ENCODE measurements at regions not wholly inside any gene's neighbourhood (a gene's known extent, or its start where the extent isn't known, plus 50 kb on each side); places are given as distances from the start of the nearest gene placed in this dataset.

DNA sequence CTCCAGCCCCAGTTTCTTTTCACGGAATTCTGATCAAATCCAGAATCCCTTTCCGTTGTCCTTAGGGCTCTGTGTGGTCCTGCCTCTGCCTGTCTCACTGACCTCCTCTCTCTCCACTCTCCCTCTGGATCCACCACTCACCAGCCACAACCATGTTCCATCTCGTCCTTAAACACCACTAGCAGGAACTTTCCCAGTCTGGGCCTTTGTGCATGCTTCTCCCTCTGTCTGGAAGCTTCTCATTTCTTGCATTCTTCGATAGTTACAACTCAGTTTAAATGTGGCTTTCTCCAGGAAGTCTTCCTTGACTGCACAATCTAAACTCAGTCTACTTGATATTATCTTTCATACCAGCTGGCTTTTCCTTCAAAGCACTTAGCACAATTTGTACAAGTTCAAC, 117.7 kb upstream of the MSX2 start:
- no peak for DNase-seq
- H3K27me3 Mint-ChIP-seq (ENCODE audit: insufficient read depth), result peaks cover 5% of the 10 kb centered on the region
- peaks cover 57% of the 10 kb centered on the region for H3K9me3 Mint-ChIP-seq
- H3K36me3 Mint-ChIP-seq (ENCODE audit: low read depth), result no peaks in the 10 kb centered on the region
- H3K4me1 Mint-ChIP-seq (ENCODE audit: low read depth), result no peaks in the 10 kb centered on the region
- H3K27ac Mint-ChIP-seq, result no peak overlapping the region
- H3K4me3 Mint-ChIP-seq, result no peak overlapping the region
- TF ChIP-seq, protein P1, sequence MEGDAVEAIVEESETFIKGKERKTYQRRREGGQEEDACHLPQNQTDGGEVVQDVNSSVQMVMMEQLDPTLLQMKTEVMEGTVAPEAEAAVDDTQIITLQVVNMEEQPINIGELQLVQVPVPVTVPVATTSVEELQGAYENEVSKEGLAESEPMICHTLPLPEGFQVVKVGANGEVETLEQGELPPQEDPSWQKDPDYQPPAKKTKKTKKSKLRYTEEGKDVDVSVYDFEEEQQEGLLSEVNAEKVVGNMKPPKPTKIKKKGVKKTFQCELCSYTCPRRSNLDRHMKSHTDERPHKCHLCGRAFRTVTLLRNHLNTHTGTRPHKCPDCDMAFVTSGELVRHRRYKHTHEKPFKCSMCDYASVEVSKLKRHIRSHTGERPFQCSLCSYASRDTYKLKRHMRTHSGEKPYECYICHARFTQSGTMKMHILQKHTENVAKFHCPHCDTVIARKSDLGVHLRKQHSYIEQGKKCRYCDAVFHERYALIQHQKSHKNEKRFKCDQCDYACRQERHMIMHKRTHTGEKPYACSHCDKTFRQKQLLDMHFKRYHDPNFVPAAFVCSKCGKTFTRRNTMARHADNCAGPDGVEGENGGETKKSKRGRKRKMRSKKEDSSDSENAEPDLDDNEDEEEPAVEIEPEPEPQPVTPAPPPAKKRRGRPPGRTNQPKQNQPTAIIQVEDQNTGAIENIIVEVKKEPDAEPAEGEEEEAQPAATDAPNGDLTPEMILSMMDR (IDR thresholded peaks at IDR 0.05), result no peak

DNA sequence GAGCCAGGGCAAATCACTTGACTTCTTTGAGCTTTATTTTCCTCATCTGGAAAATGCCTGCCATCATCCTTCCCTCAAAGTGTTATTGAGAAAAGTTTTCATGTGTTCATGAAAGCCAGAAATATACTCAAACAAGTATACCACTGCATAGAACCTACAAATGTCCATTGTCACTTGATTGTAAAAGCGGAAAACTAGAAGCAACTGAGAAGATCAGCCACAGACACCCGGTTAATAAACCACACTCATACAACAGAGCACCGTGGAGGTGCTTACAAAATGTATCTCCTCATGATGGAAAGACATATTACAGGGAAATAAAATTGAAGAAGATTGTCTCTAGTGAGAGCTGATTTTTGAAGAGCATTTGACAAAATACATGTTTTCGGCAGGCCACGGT, 117.2 kb upstream of the MSX2 start:
- H3K27ac Mint-ChIP-seq, result no peak overlapping the region
- peaks cover 62% of the 10 kb centered on the region for H3K9me3 Mint-ChIP-seq
- TF ChIP-seq, protein P1 (IDR thresholded peaks at IDR 0.05), result no peak
- no peak overlapping the region for H3K4me3 Mint-ChIP-seq
- H3K36me3 Mint-ChIP-seq (ENCODE audit: low read depth), result no peaks in the 10 kb centered on the region
- DNase-seq, result no peak
- peaks cover 5% of the 10 kb centered on the region for H3K27me3 Mint-ChIP-seq (ENCODE audit: insufficient read depth)
- no peaks in the 10 kb centered on the region for H3K4me1 Mint-ChIP-seq (ENCODE audit: low read depth)

- peaks cover 64% of the 10 kb centered on the region for H3K9me3 Mint-ChIP-seq
- no peaks in the 10 kb centered on the region for H3K4me1 Mint-ChIP-seq (ENCODE audit: low read depth)
- H3K27ac Mint-ChIP-seq, result no peak overlapping the region
- H3K4me3 Mint-ChIP-seq, result no peak overlapping the region
- TF ChIP-seq, protein P1 (IDR thresholded peaks at IDR 0.05), result no peak
- DNase-seq, result no peak
- peaks cover 5% of the 10 kb centered on the region for H3K27me3 Mint-ChIP-seq (ENCODE audit: insufficient read depth)
- no peaks in the 10 kb centered on the region for H3K36me3 Mint-ChIP-seq (ENCODE audit: low read depth)
Observed at GRCh38 chr5:174607916-174608315, 116.5 kb upstream of the MSX2 start.

DNA sequence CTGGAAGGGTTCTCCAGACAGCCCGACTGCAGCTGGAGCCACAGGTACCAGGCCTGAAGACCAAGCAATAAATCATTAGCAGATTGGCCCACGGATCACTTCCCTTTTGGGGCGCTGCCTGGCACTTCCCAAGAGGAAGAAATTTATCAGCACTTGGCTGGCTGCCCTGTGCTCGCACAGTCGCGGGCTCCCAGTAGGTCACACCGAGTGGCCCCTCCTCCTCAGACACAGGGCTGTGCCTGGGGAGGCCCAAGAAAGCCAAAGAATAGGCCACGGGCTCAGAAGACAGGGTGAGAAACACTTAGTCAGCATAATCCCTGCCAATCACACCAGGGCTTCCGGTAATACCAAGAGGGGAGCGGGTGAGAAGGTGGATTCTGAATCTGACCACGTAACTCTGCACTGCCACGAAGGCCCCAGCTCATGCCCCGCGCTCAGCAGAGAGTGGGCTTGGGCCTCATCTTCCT, 115.7 kb upstream of the MSX2 start:
- Mint-ChIP-seq H3K4me1 (ENCODE audit: low read depth) (no peaks in the 10 kb centered on the region), H3K36me3 (ENCODE audit: low read depth) (no peaks in the 10 kb centered on the region), H3K9me3 (peaks cover 68% of the 10 kb centered on the region), H3K27me3 (ENCODE audit: insufficient read depth) (peaks cover 5% of the 10 kb centered on the region), H3K27ac (no peak overlapping the region), H3K4me3 (no peak overlapping the region)
- no peak for DNase-seq
- TF ChIP-seq, protein P1 (IDR thresholded peaks at IDR 0.05), result no peak

GRCh38 chr5:174609116-174609515, 115.3 kb upstream of the MSX2 start:
- DNase-seq, result no peak
- Mint-ChIP-seq H3K9me3 (peaks cover 68% of the 10 kb centered on the region), H3K4me3 (no peak overlapping the region), H3K4me1 (ENCODE audit: low read depth) (no peaks in the 10 kb centered on the region), H3K27me3 (ENCODE audit: insufficient read depth) (peaks cover 2% of the 10 kb centered on the region), H3K27ac (no peak overlapping the region), H3K36me3 (ENCODE audit: low read depth) (no peaks in the 10 kb centered on the region)
- TF ChIP-seq, protein P1 (IDR thresholded peaks at IDR 0.05), result no peak

DNA sequence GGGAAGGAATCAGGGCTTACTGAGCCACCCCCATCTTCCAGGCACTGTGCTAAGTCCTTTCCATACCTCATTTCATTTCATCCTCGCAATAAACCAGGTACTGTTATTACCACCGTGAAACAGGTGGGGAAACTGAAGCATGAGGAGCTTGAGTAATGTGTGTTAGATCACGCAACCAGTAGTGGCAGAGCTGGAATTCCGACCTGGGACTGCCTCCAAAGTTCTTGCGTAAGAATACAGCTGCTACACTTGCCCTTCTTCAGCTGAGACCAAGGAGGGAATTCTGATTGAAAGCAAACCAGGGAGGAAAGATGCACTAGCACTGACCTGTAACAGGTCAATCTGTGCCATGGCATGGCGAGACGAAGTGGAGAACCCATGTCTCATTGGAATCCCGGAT, 113.4 kb upstream of the MSX2 start:
- Mint-ChIP-seq H3K36me3 (ENCODE audit: low read depth) (0 out of 2 replicates have a peak, but pooled peaks cover 4% of the 10 kb centered on the region), H3K4me1 (ENCODE audit: low read depth) (no peaks in the 10 kb centered on the region), H3K27me3 (ENCODE audit: insufficient read depth) (no peaks in the 10 kb centered on the region; the same call in none of the 2 replicates), H3K27ac (no peak overlapping the region), H3K4me3 (no peak overlapping the region), H3K9me3 (peaks cover 73% of the 10 kb centered on the region)
- DNase-seq, result no peak
- TF ChIP-seq, protein P1 (IDR thresholded peaks at IDR 0.05), result no peak
